IMR-90 (cell line): ENCODE measurements at regions not wholly inside any gene's neighbourhood (a gene's known extent, or its start where the extent isn't known, plus 50 kb on each side); places are given as distances from the start of the nearest gene placed in this dataset.

Experiments
- ATAC-seq: fragments of 200-7000 bp; cut with Tn5 transposase; 2 replicates; pipeline ENCODE4 v1.9.1; 2020; ENCODE audit warnings: low read depth, mild to moderate bottlenecking, moderate library complexity
- BruUV-seq: library from RNA; stranded (reverse); fragments of 400-500 nt; replicated peaks from 2 replicates; lab custom pipeline; 2021; lab: Mats Ljungman, UMichigan
- CTCF ChIA-PET: fragments of 300-600 bp; formaldehyde crosslinking; extraction: SDS; loops from one replicate; lab custom pipeline; 2021; ENCODE audit warnings: antibody characterized with exemption; lab: Yijun Ruan, JAX
- POLR2A ChIA-PET: fragments of 300-600 bp; sonication (Branson Sonifier 250); formaldehyde crosslinking; loops from one replicate; lab custom pipeline; 2022; ENCODE audit warnings: antibody characterized with exemption; ENCODE audit not compliant: unreplicated experiment; lab: Charles Lee
- DNase-seq: peaks from one replicate; pipeline ENCODE4 v3.0.0; 2013
- H2AFZ ChIP-seq: replicated peaks from 2 replicates; pipeline ENCODE3; 2013; ENCODE audit warnings: low read length, mild to moderate bottlenecking; ENCODE audit not compliant: poor library complexity
- H2AK5ac ChIP-seq: 2 replicates; pipeline ENCODE4 v1.6.1; 2013; ENCODE audit warnings: low read depth, low read length, inconsistent platforms
- H2AK9ac ChIP-seq: replicated peaks from 2 replicates; pipeline ENCODE3; 2013; ENCODE audit warnings: mild to moderate bottlenecking, low read depth, low read length, moderate library complexity; ENCODE audit not compliant: poor library complexity
- H2BK120ac ChIP-seq: 2 replicates; pipeline ENCODE4 v1.6.1; 2013; ENCODE audit warnings: low read depth, low read length, inconsistent platforms
- H2BK15ac ChIP-seq: 3 replicates; pipeline ENCODE4 v1.6.1; 2013; ENCODE audit warnings: low read depth, low read length, inconsistent platforms
- H2BK20ac ChIP-seq: 2 replicates; pipeline ENCODE4 v1.6.1; 2013; ENCODE audit warnings: low read depth, mild to moderate bottlenecking, inconsistent platforms, low read length, moderate library complexity
- H2BK5ac ChIP-seq: 2 replicates; pipeline ENCODE4 v1.6.1; 2013; ENCODE audit warnings: mild to moderate bottlenecking, low read depth, low read length, inconsistent platforms; ENCODE audit not compliant: poor library complexity, severe bottlenecking
- H3K14ac ChIP-seq: replicated peaks from 2 replicates; pipeline ENCODE4 v1.6.1; 2013; ENCODE audit warnings: low read depth, low read length, inconsistent platforms
- H3K18ac ChIP-seq: 2 replicates; pipeline ENCODE4 v1.6.1; 2013; ENCODE audit warnings: low read depth, low read length, control low read depth
- H3K23ac ChIP-seq: 2 replicates; pipeline ENCODE4 v1.6.1; 2013; ENCODE audit warnings: low read depth, low read length, inconsistent platforms
- H3K27ac ChIP-seq: 2 replicates; pipeline ENCODE4 v1.5.1; 2013; ENCODE audit warnings: mild to moderate bottlenecking, control low read depth, low read length; ENCODE audit not compliant: insufficient read depth
- H3K27me3 ChIP-seq: 2 replicates; pipeline ENCODE4 v1.6.1; 2013; ENCODE audit warnings: low read length; ENCODE audit not compliant: control insufficient read depth, insufficient read depth
- H3K36me3 ChIP-seq: 2 replicates; pipeline ENCODE4 v1.6.1; 2013; ENCODE audit warnings: low read length, mixed read lengths; ENCODE audit not compliant: control insufficient read depth, insufficient read depth
- H3K4ac ChIP-seq: 2 replicates; pipeline ENCODE4 v1.6.1; 2013; ENCODE audit warnings: low read depth, low read length, inconsistent platforms
- H3K4me1 ChIP-seq: 2 replicates; pipeline ENCODE4 v1.6.1; 2013; ENCODE audit warnings: low read length, mixed read lengths; ENCODE audit not compliant: control insufficient read depth, insufficient read depth
- H3K4me2 ChIP-seq: 2 replicates; pipeline ENCODE4 v1.6.1; 2013; ENCODE audit warnings: low read depth, mild to moderate bottlenecking, control low read depth, low read length, moderate library complexity
- H3K4me3 ChIP-seq: 2 replicates; pipeline ENCODE4 v1.5.1; 2013; ENCODE audit warnings: low read depth, mild to moderate bottlenecking, control low read depth, low read length, moderate library complexity; ENCODE audit not compliant: insufficient read depth
- H3K56ac ChIP-seq: 2 replicates; pipeline ENCODE4 v1.6.1; 2013; ENCODE audit warnings: low read length, inconsistent platforms; ENCODE audit not compliant: insufficient read depth; ENCODE audit errors: extremely low read depth
- H3K79me1 ChIP-seq, 2 experiments: 2 replicates each; pipeline ENCODE4 v1.6.1; 2013; ENCODE audit warnings: low read length in 2 of 2, inconsistent platforms in 1 of 2, low read depth in 1 of 2
- H3K9ac ChIP-seq: 2 replicates; pipeline ENCODE4 v1.6.1; 2013; ENCODE audit warnings: low read depth, low read length, control low read depth
- H3K9me1 ChIP-seq: 2 replicates; pipeline ENCODE4 v1.6.1; 2013; ENCODE audit warnings: low read length, inconsistent platforms; ENCODE audit not compliant: insufficient read depth
- H3K9me3 ChIP-seq: 2 replicates; pipeline ENCODE4 v1.6.1; 2013; ENCODE audit warnings: low read length; ENCODE audit not compliant: control insufficient read depth, insufficient read depth
- H4K20me1 ChIP-seq: 2 replicates; pipeline ENCODE4 v1.6.1; 2013; ENCODE audit warnings: low read length, inconsistent platforms; ENCODE audit not compliant: insufficient read depth
- H4K5ac ChIP-seq: 2 replicates; pipeline ENCODE4 v1.6.1; 2013; ENCODE audit warnings: mild to moderate bottlenecking, low read depth, low read length, control low read depth
- H4K8ac ChIP-seq, 2 experiments: 2 replicates each; pipeline ENCODE4 v1.6.1; 2013; ENCODE audit warnings: low read depth in 2 of 2, low read length in 2 of 2, control low read depth in 1 of 2, inconsistent platforms in 1 of 2
- H4K91ac ChIP-seq: 2 replicates; pipeline ENCODE4 v1.6.1; 2013; ENCODE audit warnings: low read depth, low read length, inconsistent platforms; ENCODE audit not compliant: insufficient read depth
- CEBPB ChIP-seq: IDR thresholded peaks from 2 replicates; pipeline ENCODE4 v1.6.1; 2012; ENCODE audit warnings: low read depth, low read length, improper control_type of control experiment
- CTCF ChIP-seq: conservative IDR thresholded peaks from 2 replicates; pipeline ENCODE4 v1.5.1; 2012; ENCODE audit warnings: mild to moderate bottlenecking, low read depth, low read length, improper control_type of control experiment
- FOS ChIP-seq: fragments of 150-350 bp; IDR thresholded peaks from 2 replicates; pipeline ENCODE4 v1.6.1; 2016; ENCODE audit warnings: low read depth, low read length
- MAFK ChIP-seq: IDR thresholded peaks from 2 replicates; pipeline ENCODE4 v1.6.1; 2012; ENCODE audit warnings: low read depth, low read length, improper control_type of control experiment
- MXI1 ChIP-seq: IDR thresholded peaks from 2 replicates; pipeline ENCODE4 v1.6.1; 2012; ENCODE audit warnings: low read depth, mild to moderate bottlenecking, low read length, moderate library complexity, borderline replicate concordance
- NFE2L2 ChIP-seq: fragments of 150-350 bp; IDR thresholded peaks from 2 replicates; pipeline ENCODE4 v1.6.1; 2016; ENCODE audit warnings: low read depth, mild to moderate bottlenecking, low read length
- SMC3 ChIP-seq: fragments of 150-350 bp; IDR thresholded peaks from 2 replicates; pipeline ENCODE4 v1.6.1; 2016; ENCODE audit warnings: low read depth, mild to moderate bottlenecking, antibody characterized with exemption, low read length, moderate library complexity
- WGBS, 2 experiments: methylation state at CpG; one replicate each; pipeline versions ENCODE4 v1.1.5 to v1.1.7; 2013; ENCODE audit warnings: missing lambda C conversion rate in 2 of 2; ENCODE audit not compliant: insufficient read length in 1 of 2; ENCODE audit errors: extremely low coverage in 2 of 2; 5-methylcytosine and 5-hydroxymethylcytosine counted together
- dilution Hi-C: fragments of 300-500 bp; cut with HindIII; formaldehyde crosslinking; loops from one replicate; pipeline ENCODE4 v1.14.3; 2018; ENCODE audit warnings: low sequenced_read_pairs; ENCODE audit not compliant: unreplicated experiment
- in situ Hi-C: fragments of 300-500 bp; cut with MboI; formaldehyde crosslinking; loops from 3 replicates; pipeline ENCODE4 v1.14.3; 2019; ENCODE audit warnings: low sequenced_read_pairs, inconsistent platforms, mixed read lengths
- intact Hi-C: fragments of 100-400 bp; cut with micrococcal nuclease; formaldehyde crosslinking; loops from 2 replicates; pipeline ENCODE4 v1.10.0; 2022

GRCh38 chr9:90385146-90385545 lies 257.5 kb downstream of the DIRAS2 start:
- Histone ChIP-seq H3K4me2 (no peak overlapping the region), H3K9me3 (no peaks in the 10 kb centered on the region), H3K4ac (no peak overlapping the region), H3K4me1 (no peaks in the 10 kb centered on the region), H3K56ac (no peak overlapping the region), H4K8ac (no peak overlapping the region), H2BK15ac (no peak overlapping the region), H3K79me1 (no peaks in the 10 kb centered on the region), H2AK5ac (no peak overlapping the region), H3K9ac (no peak overlapping the region), H2BK5ac (no peak overlapping the region), H3K4me3 (no peak overlapping the region), H4K20me1 (no peaks in the 10 kb centered on the region), H2AK9ac (no peak overlapping the region), H3K14ac (no peak overlapping the region), H3K27me3 (no peaks in the 10 kb centered on the region), H2BK120ac (no peak overlapping the region), H4K5ac (no peak overlapping the region), H3K23ac (no peak overlapping the region), H2AFZ (no peak overlapping the region), H3K18ac (no peak overlapping the region), H3K9me1 (no peaks in the 10 kb centered on the region), H3K27ac (no peak overlapping the region), H3K36me3 (no peaks in the 10 kb centered on the region), H4K91ac (no peak overlapping the region), H2BK20ac (no peak overlapping the region)
- intact Hi-C loops = no loop called here
- TF ChIP-seq MAFK = no peak
- TF ChIP-seq MXI1 = no peak
- no peak for TF ChIP-seq CEBPB
- TF ChIP-seq FOS = no peak
- TF ChIP-seq CTCF = no peak
- no peak for TF ChIP-seq NFE2L2
- TF ChIP-seq SMC3 = no peak
- WGBS, 2 experiments = no CpG with 5 or more reads among the region's 6 CpGs
- ChIA-PET POLR2A (no interaction called here), CTCF (no interaction called here)
- ATAC-seq (no peak), DNase-seq (no peak)
- dilution Hi-C loops = no loop called here
- in situ Hi-C loops = no loop called here
- no TSS peak for BruUV-seq
